ENCODE measurements at regions not wholly inside any gene's neighbourhood (a gene's known extent, or its start where the extent isn't known, plus 50 kb on each side); places are given as distances from the start of the nearest gene placed in this dataset.

DNA sequence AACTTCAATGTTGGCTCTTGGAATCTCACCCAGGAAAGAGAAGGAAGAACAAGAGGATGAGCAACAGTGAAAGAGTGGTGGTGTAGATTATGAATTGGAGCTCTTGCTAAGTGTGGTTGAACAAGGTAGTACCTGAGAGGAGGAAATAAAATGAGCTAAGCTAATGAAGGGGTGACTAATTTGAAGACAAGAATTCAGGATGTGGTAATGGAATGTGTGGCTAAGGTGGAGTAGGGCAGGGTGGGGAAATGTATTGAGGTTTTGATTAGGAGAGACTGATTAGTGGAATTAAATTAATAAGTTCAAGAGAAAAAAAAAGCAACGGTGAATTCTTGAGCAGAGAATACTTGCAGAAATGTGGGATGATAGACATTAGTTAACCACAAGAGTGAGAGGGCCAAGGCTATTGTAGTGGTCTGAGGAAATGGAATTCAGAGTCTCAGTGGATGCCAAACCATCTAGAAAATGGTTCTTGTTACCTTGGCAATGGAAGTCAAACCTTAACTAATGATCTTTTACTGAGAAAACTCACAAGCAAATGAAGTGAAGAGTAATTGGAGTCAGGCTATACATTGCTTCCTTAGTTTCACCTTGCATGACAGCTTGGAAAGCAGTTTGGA, 648.3 kb upstream of the ZNF608 start:
- no peak for TF ChIP-seq POLR2A (IDR thresholded peaks at IDR 0.05)
- TF ChIP-seq, protein P1, sequence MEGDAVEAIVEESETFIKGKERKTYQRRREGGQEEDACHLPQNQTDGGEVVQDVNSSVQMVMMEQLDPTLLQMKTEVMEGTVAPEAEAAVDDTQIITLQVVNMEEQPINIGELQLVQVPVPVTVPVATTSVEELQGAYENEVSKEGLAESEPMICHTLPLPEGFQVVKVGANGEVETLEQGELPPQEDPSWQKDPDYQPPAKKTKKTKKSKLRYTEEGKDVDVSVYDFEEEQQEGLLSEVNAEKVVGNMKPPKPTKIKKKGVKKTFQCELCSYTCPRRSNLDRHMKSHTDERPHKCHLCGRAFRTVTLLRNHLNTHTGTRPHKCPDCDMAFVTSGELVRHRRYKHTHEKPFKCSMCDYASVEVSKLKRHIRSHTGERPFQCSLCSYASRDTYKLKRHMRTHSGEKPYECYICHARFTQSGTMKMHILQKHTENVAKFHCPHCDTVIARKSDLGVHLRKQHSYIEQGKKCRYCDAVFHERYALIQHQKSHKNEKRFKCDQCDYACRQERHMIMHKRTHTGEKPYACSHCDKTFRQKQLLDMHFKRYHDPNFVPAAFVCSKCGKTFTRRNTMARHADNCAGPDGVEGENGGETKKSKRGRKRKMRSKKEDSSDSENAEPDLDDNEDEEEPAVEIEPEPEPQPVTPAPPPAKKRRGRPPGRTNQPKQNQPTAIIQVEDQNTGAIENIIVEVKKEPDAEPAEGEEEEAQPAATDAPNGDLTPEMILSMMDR (IDR thresholded peaks at IDR 0.05): no peak
